K562 (cell line): ENCODE measurements at regions not wholly inside any gene's neighbourhood (a gene's known extent, or its start where the extent isn't known, plus 50 kb on each side); places are given as distances from the start of the nearest gene placed in this dataset.

Experiments used
- FOXK2 ChIP-seq, 2 experiments: fragments of 450-650 bp; IDR thresholded peaks in 1 of 2; conservative IDR thresholded peaks in 1 of 2; 2 replicates each; pipeline ENCODE4 v1.6.1; 2016; ENCODE audit warnings: low read depth in 2 of 2, mild to moderate bottlenecking in 1 of 2
- FOXM1 ChIP-seq, 2 experiments: fragments of 450-650 bp in 1 of 2; sonication (generic) in 1 of 2; formaldehyde crosslinking in 1 of 2; IDR thresholded peaks; 2 replicates each; pipeline versions ENCODE4 v1.6.1 to v1.9.0; 2017 to 2022; ENCODE audit warnings: low read depth in 2 of 2, mild to moderate bottlenecking in 2 of 2, missing genetic modification reagents in 1 of 2, moderate library complexity in 1 of 2
- HNRNPK ChIP-seq: fragments of 200-400 bp; formaldehyde crosslinking; IDR thresholded peaks from one replicate; pipeline ENCODE4 v1.6.1; 2018; ENCODE audit warnings: mild to moderate bottlenecking, low read depth, low read length; ENCODE audit not compliant: poor library complexity, severe bottlenecking
- HNRNPL ChIP-seq: fragments of 200-400 bp; formaldehyde crosslinking; IDR thresholded peaks from 2 replicates; pipeline ENCODE4 v1.6.1; 2017; ENCODE audit warnings: low read depth, mild to moderate bottlenecking, low read length
- HSF4 ChIP-seq: fragments of 250-450 bp; sonication (Bioruptor Pico); IDR thresholded peaks from 2 replicates; pipeline ENCODE4 v2.1.2; 2022; ENCODE audit warnings: mild to moderate bottlenecking, moderate library complexity, borderline replicate concordance
- RBM34 ChIP-seq: fragments of 200-400 bp; formaldehyde crosslinking; IDR thresholded peaks from 2 replicates; pipeline ENCODE4 v1.6.1; 2018; ENCODE audit warnings: low read length, borderline replicate concordance; ENCODE audit not compliant: insufficient read depth
- SAP30 ChIP-seq: fragments of 200-600 bp; sonication (generic); IDR thresholded peaks from 2 replicates; pipeline ENCODE4 v1.6.1; 2012; ENCODE audit warnings: borderline replicate concordance, low read depth, mild to moderate bottlenecking, moderate library complexity, low read length, control low read depth, inconsistent platforms; ENCODE audit not compliant: insufficient read depth, poor library complexity, severe bottlenecking
- SIRT6 ChIP-seq: IDR thresholded peaks from one replicate; pipeline ENCODE4 v1.6.1; 2012; ENCODE audit warnings: low read depth, mild to moderate bottlenecking, control low read depth, inconsistent platforms, low read length, moderate library complexity
- ZFP91 ChIP-seq: sonication (generic); formaldehyde crosslinking; IDR thresholded peaks from 2 replicates; pipeline ENCODE4 v1.8.0; 2022; ENCODE audit warnings: mild to moderate bottlenecking, missing genetic modification reagents
- ZNF277 ChIP-seq: fragments of 250-450 bp; sonication (Bioruptor Pico); IDR thresholded peaks from 2 replicates; pipeline ENCODE4 v1.8.0; 2022; ENCODE audit warnings: inconsistent platforms, mild to moderate bottlenecking, moderate library complexity, borderline replicate concordance
- ZNF511 ChIP-seq: sonication (generic); formaldehyde crosslinking; IDR thresholded peaks from 2 replicates; pipeline ENCODE4 v1.8.0; 2022; ENCODE audit warnings: mild to moderate bottlenecking, missing genetic modification reagents
- TF ChIP-seq, protein P1 (sequence below): sonication (generic); formaldehyde crosslinking; IDR thresholded peaks from 2 replicates; pipeline ENCODE4 v1.8.1; 2023; ENCODE audit warnings: missing genetic modification reagents, mild to moderate bottlenecking, borderline replicate concordance
- TF ChIP-seq, protein P2 (sequence below), 2 experiments: fragments of 450-650 bp; formaldehyde crosslinking in 1 of 2; IDR thresholded peaks; 2 replicates each; pipeline versions ENCODE4 v1.4.0 to v1.6.1; 2014 to 2020; ENCODE audit warnings: mild to moderate bottlenecking in 2 of 2, borderline replicate concordance in 1 of 2, low read depth in 1 of 2

DNA sequence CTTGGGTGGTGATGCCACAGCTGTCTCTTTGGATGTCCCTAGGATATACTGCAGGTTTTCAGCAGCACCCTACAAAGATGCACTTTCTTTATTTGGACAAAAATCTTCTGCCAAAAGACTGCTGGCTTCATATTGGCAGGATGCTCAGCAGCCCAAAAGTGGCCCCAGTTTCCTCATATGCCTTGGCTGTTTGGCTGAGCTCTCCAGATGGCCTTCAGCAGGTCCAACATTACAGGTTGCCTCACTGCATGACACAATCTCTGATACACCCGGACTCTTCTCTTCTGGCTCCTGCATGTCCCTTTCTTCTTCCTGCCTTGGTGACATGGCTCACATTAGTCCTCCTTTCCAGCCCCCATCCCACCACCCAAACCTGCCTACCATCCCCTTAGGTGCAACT is 323.7 kb upstream of the CDH4 start:
- TF ChIP-seq ZNF511 (CRISPR knock-in tag) (no peak), SIRT6 (no peak), HSF4 (CRISPR knock-in tag) (no peak), ZNF277 (CRISPR knock-in tag) (no peak), SAP30 (no peak), HNRNPK (no peak), ZFP91 (no peak), FOXK2 (conservative IDR thresholded peaks at IDR 0.05 in 1 of 2, IDR thresholded peaks at IDR 0.05 in 1 of 2; ENCODE audit: low read depth in 2 of 2) (no peak), RBM34 (no peak), HNRNPL (no peak), FOXM1 (IDR thresholded peaks at IDR 0.05; ENCODE audit: low read depth) (no peak), FOXM1 (CRISPR knock-in tag; IDR thresholded peaks at IDR 0.05; ENCODE audit: low read depth) (no peak)
- TF ChIP-seq, protein P1, sequence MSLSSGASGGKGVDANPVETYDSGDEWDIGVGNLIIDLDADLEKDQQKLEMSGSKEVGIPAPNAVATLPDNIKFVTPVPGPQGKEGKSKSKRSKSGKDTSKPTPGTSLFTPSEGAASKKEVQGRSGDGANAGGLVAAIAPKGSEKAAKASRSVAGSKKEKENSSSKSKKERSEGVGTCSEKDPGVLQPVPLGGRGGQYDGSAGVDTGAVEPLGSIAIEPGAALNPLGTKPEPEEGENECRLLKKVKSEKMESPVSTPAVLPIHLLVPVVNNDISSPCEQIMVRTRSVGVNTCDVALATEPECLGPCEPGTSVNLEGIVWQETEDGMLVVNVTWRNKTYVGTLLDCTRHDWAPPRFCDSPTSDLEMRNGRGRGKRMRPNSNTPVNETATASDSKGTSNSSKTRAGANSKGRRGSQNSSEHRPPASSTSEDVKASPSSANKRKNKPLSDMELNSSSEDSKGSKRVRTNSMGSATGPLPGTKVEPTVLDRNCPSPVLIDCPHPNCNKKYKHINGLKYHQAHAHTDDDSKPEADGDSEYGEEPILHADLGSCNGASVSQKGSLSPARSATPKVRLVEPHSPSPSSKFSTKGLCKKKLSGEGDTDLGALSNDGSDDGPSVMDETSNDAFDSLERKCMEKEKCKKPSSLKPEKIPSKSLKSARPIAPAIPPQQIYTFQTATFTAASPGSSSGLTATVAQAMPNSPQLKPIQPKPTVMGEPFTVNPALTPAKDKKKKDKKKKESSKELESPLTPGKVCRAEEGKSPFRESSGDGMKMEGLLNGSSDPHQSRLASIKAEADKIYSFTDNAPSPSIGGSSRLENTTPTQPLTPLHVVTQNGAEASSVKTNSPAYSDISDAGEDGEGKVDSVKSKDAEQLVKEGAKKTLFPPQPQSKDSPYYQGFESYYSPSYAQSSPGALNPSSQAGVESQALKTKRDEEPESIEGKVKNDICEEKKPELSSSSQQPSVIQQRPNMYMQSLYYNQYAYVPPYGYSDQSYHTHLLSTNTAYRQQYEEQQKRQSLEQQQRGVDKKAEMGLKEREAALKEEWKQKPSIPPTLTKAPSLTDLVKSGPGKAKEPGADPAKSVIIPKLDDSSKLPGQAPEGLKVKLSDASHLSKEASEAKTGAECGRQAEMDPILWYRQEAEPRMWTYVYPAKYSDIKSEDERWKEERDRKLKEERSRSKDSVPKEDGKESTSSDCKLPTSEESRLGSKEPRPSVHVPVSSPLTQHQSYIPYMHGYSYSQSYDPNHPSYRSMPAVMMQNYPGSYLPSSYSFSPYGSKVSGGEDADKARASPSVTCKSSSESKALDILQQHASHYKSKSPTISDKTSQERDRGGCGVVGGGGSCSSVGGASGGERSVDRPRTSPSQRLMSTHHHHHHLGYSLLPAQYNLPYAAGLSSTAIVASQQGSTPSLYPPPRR: no peak
- TF ChIP-seq, protein P2, sequence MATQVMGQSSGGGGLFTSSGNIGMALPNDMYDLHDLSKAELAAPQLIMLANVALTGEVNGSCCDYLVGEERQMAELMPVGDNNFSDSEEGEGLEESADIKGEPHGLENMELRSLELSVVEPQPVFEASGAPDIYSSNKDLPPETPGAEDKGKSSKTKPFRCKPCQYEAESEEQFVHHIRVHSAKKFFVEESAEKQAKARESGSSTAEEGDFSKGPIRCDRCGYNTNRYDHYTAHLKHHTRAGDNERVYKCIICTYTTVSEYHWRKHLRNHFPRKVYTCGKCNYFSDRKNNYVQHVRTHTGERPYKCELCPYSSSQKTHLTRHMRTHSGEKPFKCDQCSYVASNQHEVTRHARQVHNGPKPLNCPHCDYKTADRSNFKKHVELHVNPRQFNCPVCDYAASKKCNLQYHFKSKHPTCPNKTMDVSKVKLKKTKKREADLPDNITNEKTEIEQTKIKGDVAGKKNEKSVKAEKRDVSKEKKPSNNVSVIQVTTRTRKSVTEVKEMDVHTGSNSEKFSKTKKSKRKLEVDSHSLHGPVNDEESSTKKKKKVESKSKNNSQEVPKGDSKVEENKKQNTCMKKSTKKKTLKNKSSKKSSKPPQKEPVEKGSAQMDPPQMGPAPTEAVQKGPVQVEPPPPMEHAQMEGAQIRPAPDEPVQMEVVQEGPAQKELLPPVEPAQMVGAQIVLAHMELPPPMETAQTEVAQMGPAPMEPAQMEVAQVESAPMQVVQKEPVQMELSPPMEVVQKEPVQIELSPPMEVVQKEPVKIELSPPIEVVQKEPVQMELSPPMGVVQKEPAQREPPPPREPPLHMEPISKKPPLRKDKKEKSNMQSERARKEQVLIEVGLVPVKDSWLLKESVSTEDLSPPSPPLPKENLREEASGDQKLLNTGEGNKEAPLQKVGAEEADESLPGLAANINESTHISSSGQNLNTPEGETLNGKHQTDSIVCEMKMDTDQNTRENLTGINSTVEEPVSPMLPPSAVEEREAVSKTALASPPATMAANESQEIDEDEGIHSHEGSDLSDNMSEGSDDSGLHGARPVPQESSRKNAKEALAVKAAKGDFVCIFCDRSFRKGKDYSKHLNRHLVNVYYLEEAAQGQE (IDR thresholded peaks at IDR 0.05; ENCODE audit: borderline replicate concordance): no peak
- TF ChIP-seq, protein P2 (CRISPR knock-in tag; IDR thresholded peaks at IDR 0.05; ENCODE audit: low read depth): no peak
